Erythroblast (primary cell): ENCODE measurements at regions not wholly inside any gene's neighbourhood (a gene's known extent, or its start where the extent isn't known, plus 50 kb on each side); places are given as distances from the start of the nearest gene placed in this dataset.

Experiments used
- DNase-seq, 2 experiments: peaks; one replicate each; lab custom pipeline; 2025; lab: John Stamatoyannopoulos, UW
- GATA1 ChIP-seq: IDR thresholded peaks from 2 replicates; pipeline ENCODE4 v1.6.1; 2011; ENCODE audit warnings: low read depth, mild to moderate bottlenecking, control low read depth, low read length, moderate library complexity
- POLR2A ChIP-seq: IDR thresholded peaks from 2 replicates; pipeline ENCODE4 v1.6.1; 2011; ENCODE audit warnings: mild to moderate bottlenecking, low read length

DNA sequence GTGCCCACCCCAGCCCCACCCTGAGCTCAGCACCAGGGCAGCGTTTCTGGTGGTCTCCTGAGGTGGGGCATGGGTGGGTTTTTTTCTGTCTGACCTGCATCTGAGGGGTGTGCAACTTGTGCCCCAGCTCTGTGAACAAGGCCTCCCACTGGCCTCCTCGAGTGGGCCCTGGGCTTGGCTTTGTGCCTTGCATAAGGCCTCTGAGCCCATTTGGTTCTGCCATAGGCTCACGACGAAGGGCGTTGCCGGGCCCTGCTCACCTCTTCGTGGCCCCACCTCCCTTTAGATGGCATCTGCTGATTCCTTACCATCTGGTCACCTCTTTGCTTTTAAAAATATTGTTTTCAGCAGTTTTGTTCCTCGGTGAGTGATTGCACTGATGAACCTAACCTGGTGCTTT lies 127.1 kb upstream of the COL5A1 start:
- no peak for DNase-seq
- TF ChIP-seq POLR2A (no peak), GATA1 (no peak)

GRCh38 chr9:134515026-134515821 lies 126.4 kb upstream of the COL5A1 start:
- no peak for DNase-seq
- TF ChIP-seq POLR2A (no peak), GATA1 (no peak)

DNA sequence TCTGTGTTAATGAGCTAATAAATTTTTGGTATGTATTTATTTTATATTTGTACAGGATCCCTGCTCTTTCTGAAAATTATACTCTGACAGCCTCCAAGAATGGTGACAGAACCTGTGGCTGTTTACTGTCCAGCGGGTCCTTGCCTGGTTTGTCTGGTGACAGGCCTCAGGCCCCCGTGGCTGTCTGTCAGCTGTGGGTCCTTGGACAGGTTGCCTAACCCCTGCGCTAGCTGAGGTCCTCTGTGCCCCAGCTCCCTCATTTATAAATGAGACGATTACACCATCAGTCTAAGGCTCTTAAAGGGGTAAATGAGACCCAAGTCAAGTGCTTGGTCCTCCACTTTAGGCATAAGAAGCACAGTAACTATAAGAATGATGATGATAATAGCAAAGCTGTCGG lies 125.1 kb upstream of the COL5A1 start:
- DNase-seq: no peak
- TF ChIP-seq GATA1: no peak

- no peak for DNase-seq
- TF ChIP-seq GATA1: no peak
- TF ChIP-seq POLR2A: no peak
These were observed 124.4 kb upstream of the COL5A1 start for GRCh38 chr9:134517069-134517680.

DNA sequence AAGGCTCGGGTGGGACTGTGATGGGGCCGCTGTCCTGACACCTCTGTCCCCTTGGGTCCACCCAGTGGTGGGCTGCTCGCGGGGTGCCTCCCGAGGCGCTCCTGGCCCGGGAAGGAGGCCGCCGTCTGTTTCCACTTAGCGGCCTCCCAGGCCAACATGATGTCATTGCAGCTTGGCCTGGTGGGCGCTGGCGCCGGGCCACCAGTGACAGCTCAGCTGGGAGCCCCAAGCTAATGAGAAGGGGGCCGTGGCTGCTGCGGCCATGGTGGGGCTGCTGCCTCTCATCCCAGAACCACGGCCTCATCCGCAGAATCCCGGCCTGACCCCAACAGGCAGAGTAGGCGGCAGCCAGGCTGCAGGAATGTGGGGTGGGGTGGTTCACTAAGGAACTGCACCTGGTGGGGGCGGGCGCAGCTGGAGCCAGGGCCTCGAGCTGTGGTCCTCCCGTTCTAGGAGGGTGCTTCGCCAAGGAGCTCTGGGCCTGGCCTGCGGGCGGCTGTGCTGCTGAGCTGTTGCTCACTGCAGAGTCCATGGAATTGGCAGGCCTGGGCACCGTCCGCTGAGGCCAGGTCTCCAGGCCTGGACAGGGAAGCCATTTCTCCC lies 123.5 kb upstream of the COL5A1 start:
- no peak for DNase-seq
- TF ChIP-seq GATA1 (no peak), POLR2A (no peak)

DNA sequence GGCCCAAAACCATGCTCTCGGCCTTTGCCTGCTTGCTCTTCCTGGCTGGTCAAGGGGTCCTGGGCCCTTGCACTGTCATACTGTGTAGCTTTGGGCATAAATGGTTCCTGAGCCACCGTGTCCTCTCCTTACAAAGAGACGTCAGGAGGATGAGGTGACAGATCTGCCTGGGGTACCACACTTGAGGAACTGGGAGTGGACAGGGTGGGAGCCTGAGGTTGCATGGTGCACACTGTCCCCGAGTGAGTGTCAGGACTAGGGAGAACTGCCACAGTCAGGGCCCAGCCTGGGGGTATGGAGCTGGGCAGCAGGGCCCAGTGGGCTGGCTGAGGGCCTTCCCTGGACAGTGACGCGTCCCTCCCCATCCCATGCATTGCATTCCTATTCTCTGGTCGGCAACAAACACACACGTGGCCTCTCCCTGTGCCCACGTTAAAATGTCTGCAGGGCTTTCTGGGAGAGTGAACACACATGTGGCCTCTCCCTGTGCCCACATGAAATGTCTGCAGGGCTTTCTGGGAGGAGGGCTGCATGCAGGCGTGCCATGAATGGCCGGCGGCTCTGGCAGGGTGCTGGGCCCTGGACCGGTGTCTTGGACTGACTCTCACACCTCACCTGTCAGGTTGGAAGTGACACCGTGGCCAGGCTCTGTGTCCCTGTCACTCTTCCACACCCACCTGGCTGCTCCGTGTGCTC lies 122.1 kb upstream of the COL5A1 start:
- TF ChIP-seq GATA1 (no peak), POLR2A (no peak)
- DNase-seq: no peak

GRCh38 chr9:134521817-134522501 lies 119.6 kb upstream of the COL5A1 start:
- DNase-seq: no peak
- TF ChIP-seq POLR2A: no peak
- no peak for TF ChIP-seq GATA1

- DNase-seq: no peak
- TF ChIP-seq POLR2A (no peak), GATA1 (no peak)
These were observed 119.1 kb upstream of the COL5A1 start for GRCh38 chr9:134522502-134522848.

DNA sequence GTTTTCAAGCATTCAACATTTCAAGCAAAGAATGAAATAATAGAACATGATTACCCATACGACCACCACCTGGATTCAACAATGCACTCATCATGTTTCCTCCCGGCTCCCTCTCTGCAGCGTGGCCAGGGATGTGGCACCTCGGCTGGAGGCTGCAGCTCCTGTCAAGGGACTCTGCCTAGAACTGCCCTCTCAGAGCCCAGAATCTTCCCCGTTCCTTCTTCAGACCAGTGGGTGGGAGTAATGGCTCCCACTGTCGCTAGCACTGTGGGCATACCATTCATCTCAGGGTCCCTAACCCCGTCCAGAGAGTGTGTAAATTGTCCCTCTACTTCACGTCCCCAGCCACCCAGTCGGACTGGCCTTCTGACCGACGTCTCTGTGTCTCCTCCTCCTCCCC lies 118.6 kb upstream of the COL5A1 start:
- TF ChIP-seq GATA1 (no peak), POLR2A (no peak)
- DNase-seq: no peak

- DNase-seq: no peak
- TF ChIP-seq POLR2A: no peak
- TF ChIP-seq GATA1: no peak
These were observed 116.4 kb upstream of the COL5A1 start for GRCh38 chr9:134525070-134525815.

GRCh38 chr9:134525841-134526583 lies 115.6 kb upstream of the COL5A1 start:
- DNase-seq: no peak
- TF ChIP-seq GATA1 (no peak), POLR2A (no peak)
